ENCODE measurements at regions not wholly inside any gene's neighbourhood (a gene's known extent, or its start where the extent isn't known, plus 50 kb on each side); places are given as distances from the start of the nearest gene placed in this dataset.
"Not testable (repeated sequence)": the region's sequence is repeated elsewhere in the genome, so short reads cannot be mapped to it uniquely, and the experiment has no call there.

DNA sequence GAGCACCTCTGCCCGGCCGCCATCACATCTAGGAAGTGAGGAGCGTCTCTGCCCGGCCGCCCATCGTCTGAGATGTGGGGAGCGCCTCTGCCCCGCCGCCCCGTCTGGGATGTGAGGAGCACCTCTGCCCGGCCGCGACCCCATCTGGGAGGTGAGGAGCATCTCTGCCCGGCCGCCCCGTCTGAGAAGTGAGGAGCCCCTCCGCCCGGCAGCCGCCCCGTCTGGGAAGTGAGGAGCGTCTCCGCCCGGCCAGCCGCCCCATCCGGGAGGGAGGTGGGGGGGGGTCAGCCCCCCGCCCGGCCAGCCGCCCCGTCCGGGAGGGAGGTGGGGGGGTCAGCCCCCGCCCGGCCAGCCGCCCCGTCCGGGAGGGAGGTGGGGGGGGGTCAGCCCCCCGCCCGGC, 119.4 kb upstream of the UGP2 start:
- BruUV-seq (replicated peaks), result not testable (repeated sequence)

DNA sequence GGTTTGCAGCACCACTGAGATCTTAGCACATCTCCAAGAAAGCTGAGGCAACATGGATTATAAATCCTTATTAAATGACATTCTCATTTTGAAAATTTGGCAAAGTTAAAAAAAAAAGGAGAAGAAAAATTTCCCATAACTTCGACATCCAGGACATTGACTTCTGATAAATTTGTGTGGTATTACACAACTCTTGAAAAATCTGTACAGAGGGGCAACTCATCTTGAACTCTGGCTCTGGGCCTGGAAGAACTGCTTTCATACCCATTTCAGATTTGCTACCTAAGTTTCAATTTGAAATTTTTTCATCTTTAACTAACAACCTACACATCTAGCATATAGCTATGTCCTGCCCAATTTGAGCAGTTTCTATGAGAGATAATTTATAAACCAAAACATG, 118.0 kb upstream of the UGP2 start:
- ATAC-seq, result no peak
- no peaks in the 10 kb centered on the region for H3K36me3 ChIP-seq (ENCODE audit: control insufficient read depth in 2 of 2, insufficient read depth in 2 of 2, low read length in 1 of 2)
- H2AFZ ChIP-seq (ENCODE audit: control insufficient read depth, low read depth, low read length), result no peak overlapping the region
- no peaks in the 10 kb centered on the region for H3K79me2 ChIP-seq (ENCODE audit: control insufficient read depth, insufficient read depth, low read length)
- intact Hi-C loops (cut with micrococcal nuclease; ENCODE audit: unreplicated experiment), result no loop called here
- no peaks in the 10 kb centered on the region for H3K27me3 ChIP-seq (replicated peaks in 1 of 2; ENCODE audit: control insufficient read depth in 2 of 2, insufficient read depth in 2 of 2, low read length in 1 of 2)
- H3K9me3 ChIP-seq (replicated peaks; ENCODE audit: control insufficient read depth, insufficient read depth, low read length), result no peaks in the 10 kb centered on the region; the same call in 2 of the 3 replicates
- no peak for DNase-seq (ENCODE audit: low read depth, low spot score)
- no peak overlapping the region for H3K4me2 ChIP-seq (ENCODE audit: control insufficient read depth, insufficient read depth)
- 0% methylated on average over 1 of the region's 1 CpG for whole genome bisulfite sequencing (ENCODE audit: insufficient coverage, insufficient replicate concordance, low lambda C conversion rate, missing lambda C conversion rate)
- no peak overlapping the region for H3K9ac ChIP-seq (ENCODE audit: control insufficient read depth, insufficient read depth, low read length)
- in situ Hi-C loops (cut with MboI), result no loop called here
- RAD21 ChIA-PET (ENCODE audit: unreplicated experiment), result no interaction called here
- no peak overlapping the region for H3K4me3 ChIP-seq
- no peaks in the 10 kb centered on the region for H4K20me1 ChIP-seq (ENCODE audit: control insufficient read depth, insufficient read depth)
- FAIRE-seq, result no peak
- SMC1A ChIA-PET (ENCODE audit: uncharacterized antibody, unreplicated experiment), result no interaction called here
- BruUV-seq (replicated peaks), result no TSS peak
- TF ChIP-seq SUPT20H (IDR thresholded peaks at IDR 0.05; ENCODE audit: borderline replicate concordance, control insufficient read depth, low read depth, low read length) (no peak), BHLHE40 (IDR thresholded peaks at IDR 0.05; ENCODE audit: borderline replicate concordance in 1 of 2, low read depth in 2 of 2, low read length in 1 of 2) (no peak)
- H3K27ac ChIP-seq (ENCODE audit: control insufficient read depth, insufficient read depth), result no peak overlapping the region
- CTCF ChIA-PET, result interaction anchor here (0.6 to 0.8 kb wide), 2 partner anchors 79 to 151 kb away, joined by 3 read pairs; no protein-coding TSS in a partner anchor
- H3K4me1 ChIP-seq (ENCODE audit: control insufficient read depth, insufficient read depth, low read length), result no peaks in the 10 kb centered on the region
- POLR2A ChIA-PET, result no interaction called here

More for the DNA sequence above, 119.4 kb upstream of the UGP2 start:
- CTCF ChIA-PET; H3K79me2 ChIP-seq (ENCODE audit: control insufficient read depth, insufficient read depth, low read length); H3K27ac ChIP-seq (ENCODE audit: control insufficient read depth, insufficient read depth); H4K20me1 ChIP-seq (ENCODE audit: control insufficient read depth, insufficient read depth); DNase-seq (ENCODE audit: low read depth, low spot score); H3K9me3 ChIP-seq (replicated peaks; ENCODE audit: control insufficient read depth, insufficient read depth, low read length); H3K4me2 ChIP-seq (ENCODE audit: control insufficient read depth, insufficient read depth); RAD21 ChIA-PET (ENCODE audit: unreplicated experiment); ATAC-seq; H3K9ac ChIP-seq (ENCODE audit: control insufficient read depth, insufficient read depth, low read length); in situ Hi-C loops (cut with MboI); H3K4me1 ChIP-seq (ENCODE audit: control insufficient read depth, insufficient read depth, low read length); H2AFZ ChIP-seq (ENCODE audit: control insufficient read depth, low read depth, low read length); H3K4me3 ChIP-seq; H3K27me3 ChIP-seq (replicated peaks in 1 of 2; ENCODE audit: control insufficient read depth in 2 of 2, insufficient read depth in 2 of 2, low read length in 1 of 2); FAIRE-seq; H3K36me3 ChIP-seq (ENCODE audit: control insufficient read depth in 2 of 2, insufficient read depth in 2 of 2, low read length in 1 of 2); SMC1A ChIA-PET (ENCODE audit: uncharacterized antibody, unreplicated experiment); intact Hi-C loops (cut with micrococcal nuclease; ENCODE audit: unreplicated experiment); POLR2A ChIA-PET: not testable (repeated sequence)
- WGBS (ENCODE audit: insufficient coverage, insufficient replicate concordance, low lambda C conversion rate, missing lambda C conversion rate), result no CpG with 5 or more reads among the region's 37 CpGs

DNA sequence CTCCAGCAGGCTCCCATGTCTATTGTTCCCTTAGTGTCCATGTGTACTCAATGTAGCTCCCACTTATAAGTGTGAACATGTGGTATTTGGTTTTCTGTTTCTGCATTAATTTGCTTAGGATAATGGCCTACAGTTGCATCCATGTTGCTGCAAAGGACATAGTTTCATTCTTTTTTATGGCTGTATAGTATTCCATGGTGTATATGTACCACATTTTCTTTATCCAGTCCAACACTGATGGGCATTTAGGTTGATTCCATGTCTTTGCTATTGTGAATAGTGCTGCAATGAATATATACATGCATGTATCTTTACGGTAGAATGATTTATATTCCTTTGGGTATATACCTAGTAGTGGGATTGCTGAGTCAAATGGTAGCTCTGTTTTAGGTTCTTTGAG, 116.5 kb upstream of the UGP2 start:
- H3K9me3 ChIP-seq (replicated peaks; ENCODE audit: control insufficient read depth, insufficient read depth, low read length); intact Hi-C loops (cut with micrococcal nuclease; ENCODE audit: unreplicated experiment); H4K20me1 ChIP-seq (ENCODE audit: control insufficient read depth, insufficient read depth); RAD21 ChIA-PET (ENCODE audit: unreplicated experiment); CTCF ChIA-PET; H3K4me2 ChIP-seq (ENCODE audit: control insufficient read depth, insufficient read depth); H3K27me3 ChIP-seq (replicated peaks in 1 of 2; ENCODE audit: control insufficient read depth in 2 of 2, insufficient read depth in 2 of 2, low read length in 1 of 2); H3K27ac ChIP-seq (ENCODE audit: control insufficient read depth, insufficient read depth); SMC1A ChIA-PET (ENCODE audit: uncharacterized antibody, unreplicated experiment); H3K4me3 ChIP-seq; DNase-seq (ENCODE audit: low read depth, low spot score); POLR2A ChIA-PET; H3K36me3 ChIP-seq (ENCODE audit: control insufficient read depth in 2 of 2, insufficient read depth in 2 of 2, low read length in 1 of 2); H3K79me2 ChIP-seq (ENCODE audit: control insufficient read depth, insufficient read depth, low read length); FAIRE-seq; H2AFZ ChIP-seq (ENCODE audit: control insufficient read depth, low read depth, low read length); ATAC-seq; in situ Hi-C loops (cut with MboI); BruUV-seq (replicated peaks); H3K4me1 ChIP-seq (ENCODE audit: control insufficient read depth, insufficient read depth, low read length); H3K9ac ChIP-seq (ENCODE audit: control insufficient read depth, insufficient read depth, low read length): not testable (repeated sequence)
- 88% methylated on average over 1 of the region's 1 CpG for WGBS (ENCODE audit: insufficient coverage, insufficient replicate concordance, low lambda C conversion rate, missing lambda C conversion rate)

Data from GM12878 (cell line).